ENCODE measurements at regions not wholly inside any gene's neighbourhood (a gene's known extent, or its start where the extent isn't known, plus 50 kb on each side); places are given as distances from the start of the nearest gene placed in this dataset.

DNA sequence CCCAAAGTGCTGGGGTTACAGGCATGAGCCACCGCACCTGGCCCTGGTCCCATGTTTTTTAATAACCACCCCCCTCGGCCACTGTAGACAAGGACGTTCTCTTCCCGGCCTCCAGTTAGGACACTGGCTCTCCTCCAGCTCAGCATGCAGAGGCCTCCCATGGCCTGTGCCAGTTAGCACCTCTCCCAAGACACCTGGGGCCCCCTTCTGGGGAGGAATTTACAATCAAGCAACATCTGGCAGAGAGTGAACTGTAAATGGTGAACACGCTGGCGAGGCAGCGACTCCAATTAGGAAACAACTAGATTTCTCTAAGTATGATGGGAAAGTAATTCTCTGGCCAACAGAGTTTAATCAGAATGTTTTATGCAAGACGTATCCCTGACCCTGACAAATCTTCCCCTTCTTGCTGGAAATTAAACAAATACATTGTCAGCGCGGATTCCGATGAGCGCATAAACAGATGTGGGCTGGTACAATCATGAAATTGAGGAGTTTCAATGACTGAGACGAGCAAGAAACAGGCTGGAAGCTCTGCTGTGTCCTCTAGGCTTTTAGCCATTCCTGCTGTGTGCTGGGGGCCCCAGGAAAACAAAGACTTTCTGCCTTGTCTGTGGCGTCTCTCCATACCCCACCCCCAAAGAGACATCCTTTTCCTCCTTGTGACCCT is 61.7 kb upstream of the DLK1 start:
- H3K9ac ChIP-seq (ENCODE audit: insufficient read depth in 1 of 2, low read length in 2 of 2): peak overlapping the region in 1 of 2 donors; percentile 39
- peaks cover 0 to 44% (median 13%) of the 10 kb centered on the region in 5 donors for H3K4me1 ChIP-seq (ENCODE audit: control insufficient read depth in 5 of 5, insufficient read depth in 5 of 5, low read length in 5 of 5)
- ATAC-seq (ENCODE audit: insufficient read depth, low FRiP score): no peak
- 66 to 76% methylated on average over 14 of the region's 14 CpGs for WGBS, 2 donors
- H3K27me3 ChIP-seq (ENCODE audit: control insufficient read depth in 3 of 3, insufficient read depth in 3 of 3, low read length in 2 of 3): peaks cover 0 to 7% (median 0%) of the 10 kb centered on the region in 3 donors
- peak; percentile 64 to 88 (median 80) for DNase-seq
- no peak overlapping the region for H3K27ac ChIP-seq (ENCODE audit: low read depth in 1 of 2, low read length in 1 of 2)
- TF ChIP-seq CTCF (IDR thresholded peaks at IDR 0.05; ENCODE audit: control extremely low read depth, extremely low read depth): no peak
- no peak overlapping the region for H3K4me3 ChIP-seq
- H3K36me3 ChIP-seq (ENCODE audit: control insufficient read depth in 4 of 4, insufficient read depth in 4 of 4, low read length in 4 of 4): no peaks in the 10 kb centered on the region
- no peaks in the 10 kb centered on the region for H3K9me3 ChIP-seq (ENCODE audit: control insufficient read depth in 4 of 4, insufficient read depth in 3 of 4, low read length in 3 of 4)

- Histone ChIP-seq H3K9me3 (ENCODE audit: control insufficient read depth in 4 of 4, insufficient read depth in 3 of 4, low read length in 3 of 4) (no peaks in the 10 kb centered on the region), H3K4me1 (ENCODE audit: control insufficient read depth in 5 of 5, insufficient read depth in 5 of 5, low read length in 5 of 5) (peaks cover 0 to 50% (median 16%) of the 10 kb centered on the region in 5 donors), H3K9ac (ENCODE audit: insufficient read depth in 1 of 2, low read length in 2 of 2) (peak overlapping the region in 1 of 2 donors; percentile 39), H3K4me3 (no peak overlapping the region), H3K27ac (ENCODE audit: low read depth in 1 of 2, low read length in 1 of 2) (no peak overlapping the region), H3K27me3 (ENCODE audit: control insufficient read depth in 3 of 3, insufficient read depth in 3 of 3, low read length in 2 of 3) (peaks cover 0 to 8% (median 0%) of the 10 kb centered on the region in 3 donors), H3K36me3 (ENCODE audit: control insufficient read depth in 4 of 4, insufficient read depth in 4 of 4, low read length in 4 of 4) (no peaks in the 10 kb centered on the region)
- no peak for TF ChIP-seq CTCF (IDR thresholded peaks at IDR 0.05; ENCODE audit: control extremely low read depth, extremely low read depth)
- no peak for ATAC-seq (ENCODE audit: insufficient read depth, low FRiP score)
- 59 to 74% methylated on average over 11 of the region's 11 CpGs for WGBS, 2 donors
- DNase-seq: no peak
Observed at GRCh38 chr14:100665511-100666032, 61.1 kb upstream of the DLK1 start.

- Histone ChIP-seq H3K36me3 (ENCODE audit: control insufficient read depth in 4 of 4, insufficient read depth in 4 of 4, low read length in 4 of 4) (no peaks in the 10 kb centered on the region), H3K4me3 (no peak overlapping the region), H3K9ac (ENCODE audit: insufficient read depth in 1 of 2, low read length in 2 of 2) (no peak overlapping the region), H3K27me3 (ENCODE audit: control insufficient read depth in 3 of 3, insufficient read depth in 3 of 3, low read length in 2 of 3) (peaks cover 0 to 12% (median 0%) of the 10 kb centered on the region in 3 donors), H3K27ac (ENCODE audit: low read depth in 1 of 2, low read length in 1 of 2) (no peak overlapping the region), H3K4me1 (ENCODE audit: control insufficient read depth in 5 of 5, insufficient read depth in 5 of 5, low read length in 5 of 5) (peaks cover 0 to 41% (median 16%) of the 10 kb centered on the region in 5 donors), H3K9me3 (ENCODE audit: control insufficient read depth in 4 of 4, insufficient read depth in 3 of 4, low read length in 3 of 4) (no peaks in the 10 kb centered on the region)
- DNase-seq (no peak), ATAC-seq (ENCODE audit: insufficient read depth, low FRiP score) (no peak)
- no peak for TF ChIP-seq CTCF (IDR thresholded peaks at IDR 0.05; ENCODE audit: control extremely low read depth, extremely low read depth)
- 83 to 93% methylated on average over 3 of the region's 3 CpGs for WGBS, 2 donors
Observed at GRCh38 chr14:100666403-100666802, 60.3 kb upstream of the DLK1 start.

All from lung (tissue), 11 donors.